ENCODE measurements at regions not wholly inside any gene's neighbourhood (a gene's known extent, or its start where the extent isn't known, plus 50 kb on each side); places are given as distances from the start of the nearest gene placed in this dataset.

- H3K27ac ChIP-seq (ENCODE audit: extremely low read depth, low read depth, low read length) = no peak overlapping the region
- ChIA-PET POLR2A (no interaction called here), CTCF (interaction anchor here (3.9 kb wide), 1 partner anchor 13 kb away, joined by 17 read pairs; no protein-coding TSS in a partner anchor)
- H3K9me3 ChIP-seq (ENCODE audit: control insufficient read depth, insufficient read depth, low read depth, low read length) = no peaks in the 10 kb centered on the region
- H3K36me3 ChIP-seq (ENCODE audit: control insufficient read depth in 2 of 2, insufficient read depth in 1 of 2, low read length in 2 of 2) = no peaks in the 10 kb centered on the region
- TF ChIP-seq ZFHX2 (tag by site-specific recombination; conservative IDR thresholded peaks at IDR 0.05) = 0 out of 2 replicates have a peak, but pooled peaks have one; percentile 10
- no peak for TF ChIP-seq ZNF23 (tag by site-specific recombination; IDR thresholded peaks at IDR 0.05; ENCODE audit: borderline replicate concordance)
- no peak for TF ChIP-seq ZNF248 (tag by site-specific recombination; IDR thresholded peaks at IDR 0.05)
- TF ChIP-seq SCRT1 (tag by site-specific recombination; IDR thresholded peaks at IDR 0.05; ENCODE audit: borderline replicate concordance) = no peak
- H3K4me3 ChIP-seq (ENCODE audit: low read depth, low read length) = no peak overlapping the region
- H3K4me1 ChIP-seq (ENCODE audit: control insufficient read depth, insufficient read depth, low read length) = no peaks in the 10 kb centered on the region
These were observed 129.6 kb downstream of the LMNTD1 start for GRCh38 chr12:25423355-25424050.

- no peaks in the 10 kb centered on the region for H3K4me1 ChIP-seq (ENCODE audit: control insufficient read depth, insufficient read depth, low read length)
- H3K27ac ChIP-seq (ENCODE audit: extremely low read depth, low read depth, low read length) = no peak overlapping the region
- no peaks in the 10 kb centered on the region for H3K36me3 ChIP-seq (ENCODE audit: control insufficient read depth in 2 of 2, insufficient read depth in 1 of 2, low read length in 2 of 2)
- ChIA-PET CTCF (interaction anchor here (3.9 kb wide), 1 partner anchor 14 kb away, joined by 17 read pairs; no protein-coding TSS in a partner anchor), POLR2A (no interaction called here)
- TF ChIP-seq ZSCAN16 (tag by site-specific recombination; IDR thresholded peaks at IDR 0.05) = no peak
- TF ChIP-seq ZNF10 (tag by site-specific recombination; IDR thresholded peaks at IDR 0.05) = peak; percentile 96
- H3K4me3 ChIP-seq (ENCODE audit: low read depth, low read length) = no peak overlapping the region
- H3K9me3 ChIP-seq (ENCODE audit: control insufficient read depth, insufficient read depth, low read depth, low read length) = no peaks in the 10 kb centered on the region
These were observed 130.8 kb downstream of the LMNTD1 start for GRCh38 chr12:25422241-25422640.

GRCh38 chr12:25421651-25422167 is 131.4 kb downstream of the LMNTD1 start:
- H3K9me3 ChIP-seq (ENCODE audit: control insufficient read depth, insufficient read depth, low read depth, low read length) = no peaks in the 10 kb centered on the region
- CTCF ChIA-PET = no interaction called here
- POLR2A ChIA-PET = no interaction called here
- TF ChIP-seq HIC1 (tag by site-specific recombination; IDR thresholded peaks at IDR 0.05) = no peak
- TF ChIP-seq ZFP69B (tag by site-specific recombination; IDR thresholded peaks at IDR 0.05) = no peak
- TF ChIP-seq KLF7 (tag by site-specific recombination; IDR thresholded peaks at IDR 0.05; ENCODE audit: borderline replicate concordance) = no peak
- H3K27ac ChIP-seq (ENCODE audit: extremely low read depth, low read depth, low read length) = no peak overlapping the region
- no peaks in the 10 kb centered on the region for H3K4me1 ChIP-seq (ENCODE audit: control insufficient read depth, insufficient read depth, low read length)
- H3K4me3 ChIP-seq (ENCODE audit: low read depth, low read length) = no peak overlapping the region
- H3K36me3 ChIP-seq (ENCODE audit: control insufficient read depth in 2 of 2, insufficient read depth in 1 of 2, low read length in 2 of 2) = no peaks in the 10 kb centered on the region

GRCh38 chr12:25420116-25420515 is 133.0 kb downstream of the LMNTD1 start:
- ChIA-PET CTCF (interaction anchor here (0.6 kb wide), 1 partner anchor 439 kb away, joined by 4 read pairs; no protein-coding TSS in a partner anchor), POLR2A (no interaction called here)
- H3K36me3 ChIP-seq (ENCODE audit: control insufficient read depth in 2 of 2, insufficient read depth in 1 of 2, low read length in 2 of 2) = no peaks in the 10 kb centered on the region
- no peaks in the 10 kb centered on the region for H3K9me3 ChIP-seq (ENCODE audit: control insufficient read depth, insufficient read depth, low read depth, low read length)
- no peak overlapping the region for H3K27ac ChIP-seq (ENCODE audit: extremely low read depth, low read depth, low read length)
- H3K4me1 ChIP-seq (ENCODE audit: control insufficient read depth, insufficient read depth, low read length) = no peaks in the 10 kb centered on the region
- H3K4me3 ChIP-seq (ENCODE audit: low read depth, low read length) = no peak overlapping the region
- TF ChIP-seq GFI1B (tag by site-specific recombination; IDR thresholded peaks at IDR 0.05) = no peak
- no peak for TF ChIP-seq BCL6B (tag by site-specific recombination; IDR thresholded peaks at IDR 0.05)
- no peak for TF ChIP-seq PRDM2 (tag by site-specific recombination; IDR thresholded peaks at IDR 0.05; ENCODE audit: borderline replicate concordance)
- no peak for TF ChIP-seq ZSCAN23 (tag by site-specific recombination; IDR thresholded peaks at IDR 0.05)
- TF ChIP-seq KLF7 (tag by site-specific recombination; IDR thresholded peaks at IDR 0.05; ENCODE audit: borderline replicate concordance) = no peak
- TF ChIP-seq ZNF670 (tag by site-specific recombination; IDR thresholded peaks at IDR 0.05; ENCODE audit: low read depth) = no peak
- no peak for TF ChIP-seq ZNF658 (tag by site-specific recombination; IDR thresholded peaks at IDR 0.05)
